Activated T-cell treated with anti-CD3 and anti-CD28 coated beads for 1 hour (primary cell): ENCODE measurements at regions not wholly inside any gene's neighbourhood (a gene's known extent, or its start where the extent isn't known, plus 50 kb on each side); places are given as distances from the start of the nearest gene placed in this dataset.

Experiments
- DNase-seq: peaks from one replicate; pipeline ENCODE4 v3.0.0-alpha.2; 2020; ENCODE audit warnings: low read depth

- DNase-seq = no peak
Observed at GRCh38 chr11:104588970-104589369, 309.3 kb downstream of the CASP12 start.

DNA sequence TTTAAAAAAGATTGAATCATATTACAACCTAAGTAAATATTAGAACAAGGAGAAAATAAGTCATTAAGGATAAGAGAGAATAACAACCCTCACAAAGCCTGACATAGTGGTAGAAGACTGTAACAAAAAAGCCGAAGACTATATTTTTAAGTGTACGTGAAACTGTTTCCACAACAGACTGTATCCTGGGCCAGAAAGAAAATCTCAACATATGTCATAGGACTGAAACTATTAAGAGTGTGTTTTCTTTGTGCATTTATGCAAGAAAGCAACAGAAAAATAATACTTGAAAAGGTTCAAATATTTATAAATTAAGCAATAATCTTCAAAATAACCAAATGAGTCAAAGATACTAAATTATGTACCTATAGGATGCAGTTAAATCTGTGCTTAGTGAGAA lies 309.8 kb downstream of the CASP12 start:
- DNase-seq = no peak

GRCh38 chr11:104584823-104585222 lies 313.4 kb downstream of the CASP12 start:
- DNase-seq = no peak

DNA sequence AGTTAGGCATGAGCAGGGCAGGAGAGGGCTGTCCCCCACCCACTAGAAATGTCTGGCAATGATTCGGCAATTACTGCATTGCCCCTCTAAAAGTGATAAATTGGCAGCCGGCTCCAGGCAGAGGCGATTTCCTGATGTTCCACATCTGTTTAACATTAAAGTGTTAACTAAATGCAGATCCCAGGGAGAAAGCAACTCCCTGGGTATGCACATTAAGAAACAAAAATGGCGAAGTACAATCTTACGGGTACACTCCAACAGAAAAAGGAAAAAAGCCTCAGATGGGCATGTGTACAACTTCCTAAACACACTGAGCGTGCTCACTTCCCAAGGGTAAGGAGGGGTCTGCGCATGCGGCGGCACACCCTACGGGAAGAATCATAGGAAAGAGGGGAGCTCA lies 314.4 kb downstream of the CASP12 start:
- DNase-seq = no peak

- no peak for DNase-seq
Observed at GRCh38 chr11:104582431-104582830, 315.8 kb downstream of the CASP12 start.

- no peak for DNase-seq
Observed at GRCh38 chr11:104581246-104581980, 316.8 kb downstream of the CASP12 start.

- DNase-seq = no peak
Observed at GRCh38 chr11:104573441-104573990, 324.7 kb downstream of the CASP12 start.

DNA sequence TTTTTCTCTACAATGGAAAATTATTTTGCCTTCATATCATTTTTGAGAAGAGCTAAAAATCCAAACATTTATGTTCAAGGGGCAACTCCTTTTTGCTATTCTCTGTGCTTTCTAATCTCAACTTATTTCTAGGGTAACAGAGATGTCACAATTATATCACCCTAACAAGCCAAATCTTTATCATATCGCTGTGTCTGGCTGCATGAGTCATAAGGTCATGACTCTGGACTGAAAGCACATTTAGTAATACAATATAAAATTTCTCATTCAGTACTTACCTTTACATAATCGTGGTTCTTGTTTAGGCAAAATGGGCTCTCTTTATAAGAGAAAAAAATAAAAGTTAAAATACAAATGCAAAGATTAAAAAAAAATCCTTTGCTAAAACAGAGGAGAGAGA lies 326.0 kb downstream of the CASP12 start:
- no peak for DNase-seq

GRCh38 chr11:104570078-104570701 lies 328.1 kb downstream of the CASP12 start:
- DNase-seq = no peak

DNA sequence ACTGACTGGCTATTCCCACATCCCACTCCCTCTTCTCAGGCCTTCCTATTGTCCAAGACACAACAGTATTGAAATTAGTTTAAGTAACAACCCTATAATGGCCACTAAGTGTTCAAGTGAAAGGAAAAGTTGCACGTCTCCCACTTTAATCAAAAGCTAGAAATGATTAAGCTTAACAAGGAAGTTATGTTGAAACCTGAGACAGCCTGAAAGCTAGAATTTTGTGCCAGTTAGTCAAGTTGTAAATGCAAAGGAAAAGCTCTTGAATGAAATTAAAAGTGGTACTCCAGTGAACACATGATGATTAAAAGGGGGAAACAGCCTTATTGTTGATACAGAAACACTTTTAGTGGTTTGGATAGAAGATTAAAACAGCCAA lies 332.7 kb downstream of the CASP12 start:
- DNase-seq = no peak

DNA sequence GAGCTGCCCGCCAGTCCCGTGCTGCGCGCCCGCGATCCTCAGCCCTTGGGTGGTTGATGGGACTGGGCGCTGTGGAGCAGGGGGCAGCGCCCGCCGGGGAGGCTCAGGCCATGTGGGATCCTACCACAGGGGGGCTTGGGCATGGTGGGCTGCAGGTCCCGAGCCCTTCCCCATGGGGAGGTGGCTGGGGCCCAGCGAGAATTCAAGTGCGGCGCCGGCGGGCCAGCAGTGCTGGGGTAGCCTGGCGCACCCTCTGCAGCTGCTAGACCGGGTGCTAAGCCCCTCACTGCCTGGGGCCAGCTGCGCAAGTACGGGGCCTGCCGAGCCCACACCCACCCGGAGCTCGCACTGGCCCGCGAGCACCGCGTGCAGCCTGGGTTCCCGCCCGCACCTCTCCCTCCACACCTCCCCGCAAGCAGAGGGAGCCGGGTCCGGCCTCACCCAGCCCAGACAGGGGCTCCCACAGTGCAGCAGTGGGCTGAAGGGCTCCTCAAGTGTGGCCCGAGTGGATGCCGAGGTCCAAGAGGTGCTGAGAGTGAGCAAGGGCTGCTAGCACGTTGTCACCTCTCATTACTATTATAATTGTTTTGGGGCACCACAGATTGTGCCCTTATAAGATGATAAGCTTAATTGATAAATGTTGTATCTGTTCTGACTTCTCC lies 333.2 kb downstream of the CASP12 start:
- no peak for DNase-seq

- no peak for DNase-seq
Observed at GRCh38 chr11:104556606-104557301, 341.5 kb downstream of the CASP12 start.

- no peak for DNase-seq
Observed at GRCh38 chr11:104549019-104549418, 349.2 kb downstream of the CASP12 start.

GRCh38 chr11:104547996-104548661 lies 350.1 kb downstream of the CASP12 start:
- no peak for DNase-seq

DNA sequence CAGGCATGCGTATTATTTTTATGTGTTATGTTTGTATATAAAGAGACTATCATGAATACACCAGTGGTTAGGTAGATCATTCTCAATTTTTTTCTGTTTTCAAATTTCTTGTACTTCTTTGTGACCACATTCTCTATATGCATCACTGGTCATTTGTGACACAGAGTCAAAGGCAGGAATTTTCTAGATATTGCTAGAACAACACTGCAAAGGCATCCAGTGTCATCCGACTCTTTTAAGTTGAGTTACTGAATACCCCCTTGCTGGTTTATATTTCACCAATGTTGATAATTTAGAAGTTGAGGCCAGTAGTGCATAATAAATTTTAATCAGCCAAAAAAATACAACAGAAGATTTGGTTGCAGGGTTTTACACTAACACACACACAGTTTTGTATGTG lies 351.8 kb downstream of the CASP12 start:
- DNase-seq = no peak

DNA sequence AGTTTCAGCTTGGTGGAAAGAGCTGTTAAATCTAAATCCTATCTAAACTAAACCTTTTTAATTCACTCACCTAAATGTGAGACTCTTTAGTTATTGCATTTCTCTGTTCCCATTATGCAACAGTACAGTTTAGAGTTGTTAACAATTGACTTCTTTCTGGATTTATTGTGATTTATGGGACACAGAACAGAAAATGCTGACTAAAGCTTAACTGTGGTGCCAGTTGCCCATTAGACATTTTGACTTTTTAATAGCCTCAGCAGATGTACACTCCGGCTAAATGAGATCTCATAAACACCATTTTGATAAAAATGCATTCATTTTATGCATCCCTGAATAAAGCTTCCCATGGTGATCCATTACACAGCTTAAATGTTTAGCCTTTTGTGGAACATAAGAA lies 356.6 kb downstream of the CASP12 start:
- no peak for DNase-seq

DNA sequence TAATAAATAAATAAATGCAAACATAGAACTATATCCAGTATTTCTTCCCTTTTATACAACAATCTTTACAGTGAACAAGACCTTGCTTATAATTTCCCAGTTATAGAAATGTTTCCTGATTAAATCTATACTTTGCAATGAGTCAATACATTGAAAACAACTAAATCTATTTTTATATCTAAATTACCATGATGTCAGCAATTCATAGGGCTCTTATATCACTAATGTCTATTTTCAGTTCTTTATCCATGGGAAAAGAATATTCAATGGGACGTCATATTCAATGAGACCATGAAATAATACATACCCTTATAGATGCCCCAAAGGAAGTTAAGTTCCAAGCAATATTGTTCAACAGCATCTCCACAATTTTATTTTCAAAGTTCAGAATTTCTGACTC lies 359.9 kb downstream of the CASP12 start:
- no peak for DNase-seq

DNA sequence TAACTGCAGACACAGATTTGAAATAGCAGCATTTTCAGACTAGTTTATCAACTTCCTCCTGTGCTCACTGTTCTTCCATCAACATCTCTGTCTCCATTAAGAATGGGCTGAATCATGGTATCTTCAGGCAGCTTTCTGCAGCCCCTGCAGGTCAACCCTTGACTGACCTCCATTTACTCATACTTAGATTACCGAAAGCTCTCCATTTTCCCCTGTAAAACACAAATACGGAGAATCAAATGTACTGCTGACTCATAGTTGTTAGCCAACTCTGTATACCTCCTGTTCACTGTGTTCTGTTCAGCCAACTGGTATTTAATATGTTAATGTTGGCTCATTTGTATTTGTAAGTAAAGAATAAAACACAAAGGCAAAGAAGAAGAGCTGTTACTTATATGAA lies 364.0 kb downstream of the CASP12 start:
- DNase-seq = no peak

- no peak for DNase-seq
Observed at GRCh38 chr11:104531894-104532293, 366.4 kb downstream of the CASP12 start.

GRCh38 chr11:104531075-104531474 lies 367.1 kb upstream of the PDGFD start:
- no peak for DNase-seq

DNA sequence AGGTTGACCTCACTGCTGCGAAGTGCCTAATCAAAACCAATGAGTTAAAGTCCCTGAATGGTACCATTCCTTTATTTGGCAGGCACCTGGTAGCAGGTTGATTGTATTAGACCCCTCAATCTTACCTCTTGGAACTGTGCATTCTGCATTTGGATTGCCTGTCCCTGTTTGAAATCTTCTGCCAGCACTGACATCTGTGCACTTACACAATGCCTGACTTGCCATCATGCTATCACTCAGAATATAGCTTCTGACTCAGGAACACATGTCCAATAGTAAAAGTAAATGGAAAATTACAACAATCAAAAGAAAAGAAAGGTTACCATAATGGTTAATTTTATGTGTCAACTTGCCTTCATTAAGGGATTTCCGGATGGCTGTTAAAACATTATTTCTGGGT lies 366.0 kb upstream of the PDGFD start:
- DNase-seq = no peak

GRCh38 chr11:104529213-104529612 lies 365.3 kb upstream of the PDGFD start:
- DNase-seq = no peak
